ENCODE measurements at regions not wholly inside any gene's neighbourhood (a gene's known extent, or its start where the extent isn't known, plus 50 kb on each side); places are given as distances from the start of the nearest gene placed in this dataset.

- intact Hi-C loops (cut with DNase I; ENCODE audit: low total_unique reads): no loop called here
- no peak for TF ChIP-seq POLR2A (IDR thresholded peaks at IDR 0.05)
- no peak for TF ChIP-seq CTCF (IDR thresholded peaks at IDR 0.05)
Observed at GRCh38 chr3:168659015-168659414, 563.3 kb upstream of the GOLIM4 start.

GRCh38 chr3:168655611-168656010 lies 559.9 kb upstream of the GOLIM4 start:
- Histone ChIP-seq H3K9me3 (no peaks in the 10 kb centered on the region), H3K4me3 (no peak overlapping the region), H3K4me1 (no peaks in the 10 kb centered on the region), H3K27ac (no peak overlapping the region), H3K27me3 (no peaks in the 10 kb centered on the region), H3K36me3 (ENCODE audit: low read depth, missing control alignments) (no peaks in the 10 kb centered on the region)
- no peak for DNase-seq
- TF ChIP-seq CTCF (IDR thresholded peaks at IDR 0.05) (no peak), POLR2A (IDR thresholded peaks at IDR 0.05) (no peak)
- 69 to 90% methylated on average over 1 of the region's 1 CpG for WGBS, 2 donors
- intact Hi-C loops (cut with DNase I; ENCODE audit: low total_unique reads): no loop called here

More at GRCh38 chr3:168659015-168659414, 563.3 kb upstream of the GOLIM4 start:
- H3K4me1 ChIP-seq: no peaks in the 10 kb centered on the region
- no peak overlapping the region for H3K27ac ChIP-seq
- no peak overlapping the region for H3K4me3 ChIP-seq
- no peaks in the 10 kb centered on the region for H3K27me3 ChIP-seq
- H3K9me3 ChIP-seq: no peaks in the 10 kb centered on the region
- H3K36me3 ChIP-seq (ENCODE audit: low read depth, missing control alignments): no peaks in the 10 kb centered on the region
- DNase-seq: no peak

GRCh38 chr3:168654700-168655099 lies 559.0 kb upstream of the GOLIM4 start:
- no peaks in the 10 kb centered on the region for H3K36me3 ChIP-seq (ENCODE audit: low read depth, missing control alignments)
- intact Hi-C loops (cut with DNase I; ENCODE audit: low total_unique reads): no loop called here
- H3K9me3 ChIP-seq: no peaks in the 10 kb centered on the region
- TF ChIP-seq POLR2A (IDR thresholded peaks at IDR 0.05) (no peak), CTCF (IDR thresholded peaks at IDR 0.05) (no peak)
- no peaks in the 10 kb centered on the region for H3K4me1 ChIP-seq
- 74 to 85% methylated on average over 2 of the region's 2 CpGs for WGBS, 2 donors
- DNase-seq: no peak
- no peak overlapping the region for H3K4me3 ChIP-seq
- no peaks in the 10 kb centered on the region for H3K27me3 ChIP-seq
- no peak overlapping the region for H3K27ac ChIP-seq

GRCh38 chr3:168653255-168653654 lies 557.5 kb upstream of the GOLIM4 start:
- TF ChIP-seq POLR2A (IDR thresholded peaks at IDR 0.05): no peak
- no peak for TF ChIP-seq CTCF (IDR thresholded peaks at IDR 0.05)
- H3K9me3 ChIP-seq: no peaks in the 10 kb centered on the region
- no peak overlapping the region for H3K27ac ChIP-seq
- no peaks in the 10 kb centered on the region for H3K36me3 ChIP-seq (ENCODE audit: low read depth, missing control alignments)
- H3K27me3 ChIP-seq: no peaks in the 10 kb centered on the region
- intact Hi-C loops (cut with DNase I; ENCODE audit: low total_unique reads): no loop called here
- H3K4me1 ChIP-seq: no peaks in the 10 kb centered on the region
- no peak overlapping the region for H3K4me3 ChIP-seq
- DNase-seq: no peak
- WGBS, 2 donors: 52 to 69% methylated on average over 1 of the region's 1 CpG

GRCh38 chr3:168648321-168648720 lies 552.6 kb upstream of the GOLIM4 start:
- no peaks in the 10 kb centered on the region for H3K36me3 ChIP-seq (ENCODE audit: low read depth, missing control alignments)
- intact Hi-C loops (cut with DNase I; ENCODE audit: low total_unique reads): no loop called here
- TF ChIP-seq POLR2A (IDR thresholded peaks at IDR 0.05) (no peak), CTCF (IDR thresholded peaks at IDR 0.05) (no peak)
- no peaks in the 10 kb centered on the region for H3K4me1 ChIP-seq
- no peak overlapping the region for H3K27ac ChIP-seq
- no peak for DNase-seq
- H3K9me3 ChIP-seq: no peaks in the 10 kb centered on the region
- no peaks in the 10 kb centered on the region for H3K27me3 ChIP-seq
- 85 to 89% methylated on average over 3 of the region's 3 CpGs for WGBS, 2 donors
- H3K4me3 ChIP-seq: no peak overlapping the region

Measured in testis (tissue), 2 donors.